ENCODE measurements at regions not wholly inside any gene's neighbourhood (a gene's known extent, or its start where the extent isn't known, plus 50 kb on each side); places are given as distances from the start of the nearest gene placed in this dataset.
"Not testable (repeated sequence)": the region's sequence is repeated elsewhere in the genome, so short reads cannot be mapped to it uniquely, and the experiment has no call there.

- DNase-seq (ENCODE audit: low spot score) (no peak), FAIRE-seq (no peak)
These were observed 521.2 kb downstream of the RMST start for GRCh38 chr12:97983796-97984195.

GRCh38 chr12:97984436-97984835 is 521.8 kb downstream of the RMST start:
- DNase-seq (ENCODE audit: low spot score) = no peak
- FAIRE-seq = no peak

GRCh38 chr12:97984974-97985580 is 522.5 kb downstream of the RMST start:
- no peak for FAIRE-seq

GRCh38 chr12:97985834-97986233 is 523.2 kb downstream of the RMST start:
- no peak for FAIRE-seq
- no peak for DNase-seq (ENCODE audit: low spot score)

More at GRCh38 chr12:97984974-97985580, 522.5 kb downstream of the RMST start:
- DNase-seq (ENCODE audit: low spot score) = no peak

- DNase-seq (ENCODE audit: low spot score); FAIRE-seq: not testable (repeated sequence)
These were observed 526.0 kb downstream of the RMST start for GRCh38 chr12:97988588-97988987.

GRCh38 chr12:97989366-97989940 is 525.9 kb upstream of the TMPO start:
- DNase-seq (ENCODE audit: low spot score) (no peak), FAIRE-seq (no peak)

- FAIRE-seq (no peak), DNase-seq (ENCODE audit: low spot score) (no peak)
These were observed 520.5 kb upstream of the TMPO start for GRCh38 chr12:97994746-97995484.

- DNase-seq (ENCODE audit: low spot score) = no peak
- no peak for FAIRE-seq
These were observed 519.8 kb upstream of the TMPO start for GRCh38 chr12:97995559-97995958.

- no peak for FAIRE-seq
These were observed 514.0 kb upstream of the TMPO start for GRCh38 chr12:98001430-98001829.

GRCh38 chr12:98002887-98003493 is 512.4 kb upstream of the TMPO start:
- no peak for FAIRE-seq
- DNase-seq (ENCODE audit: low spot score) = peak; percentile 38

More at GRCh38 chr12:98001430-98001829, 514.0 kb upstream of the TMPO start:
- DNase-seq (ENCODE audit: low spot score) = no peak

GRCh38 chr12:98007963-98008362 is 507.4 kb upstream of the TMPO start:
- FAIRE-seq (no peak), DNase-seq (ENCODE audit: low spot score) (no peak)

GRCh38 chr12:98013560-98013959 is 501.8 kb upstream of the TMPO start:
- no peak for FAIRE-seq

GRCh38 chr12:98018836-98019235 is 496.6 kb upstream of the TMPO start:
- no peak for DNase-seq (ENCODE audit: low spot score)
- no peak for FAIRE-seq

More at GRCh38 chr12:98013560-98013959, 501.8 kb upstream of the TMPO start:
- DNase-seq (ENCODE audit: low spot score) = no peak

- no peak for DNase-seq (ENCODE audit: low spot score)
- FAIRE-seq = no peak
These were observed 495.0 kb upstream of the TMPO start for GRCh38 chr12:98020376-98020775.

GRCh38 chr12:98022961-98023360 is 492.4 kb upstream of the TMPO start:
- DNase-seq (ENCODE audit: low spot score) (no peak), FAIRE-seq (no peak)

- no peak for DNase-seq (ENCODE audit: low spot score)
- FAIRE-seq = no peak
These were observed 477.8 kb upstream of the TMPO start for GRCh38 chr12:98037401-98038140.

GRCh38 chr12:98042668-98043067 is 472.7 kb upstream of the TMPO start:
- no peak for FAIRE-seq
- no peak for DNase-seq (ENCODE audit: low spot score)

- DNase-seq (ENCODE audit: low spot score) (no peak), FAIRE-seq (no peak)
These were observed 470.0 kb upstream of the TMPO start for GRCh38 chr12:98045395-98045794.

GRCh38 chr12:98048326-98048725 is 467.1 kb upstream of the TMPO start:
- no peak for FAIRE-seq
- DNase-seq (ENCODE audit: low spot score) = no peak

- DNase-seq (ENCODE audit: low spot score) (no peak), FAIRE-seq (no peak)
These were observed 462.2 kb upstream of the TMPO start for GRCh38 chr12:98053202-98053601.

GRCh38 chr12:98057701-98058100 is 457.7 kb upstream of the TMPO start:
- DNase-seq (ENCODE audit: low spot score) (no peak), FAIRE-seq (no peak)
